Thoracic aorta (tissue), 2 donors: ENCODE measurements at regions not wholly inside any gene's neighbourhood (a gene's known extent, or its start where the extent isn't known, plus 50 kb on each side); places are given as distances from the start of the nearest gene placed in this dataset.

Experiments
- ATAC-seq: fragments of 150-250 bp; one replicate; pipeline ENCODE4 v1.8.0; 2017; ENCODE audit warnings: low read depth; ENCODE audit not compliant: insufficient number of reproducible peaks, low FRiP score
- DNase-seq: peaks from one replicate; pipeline ENCODE4 v3.0.0-alpha.2; 2020; ENCODE audit warnings: low spot score
- H3K27ac ChIP-seq, 2 donors: fragments of 200-600 bp; sonication (generic); 1 replicate in 1 of 2; 2 replicates in 1 of 2; pipeline ENCODE4 v1.5.1; 2016; ENCODE audit warnings: mild to moderate bottlenecking in 2 of 2, moderate library complexity in 2 of 2
- H3K27me3 ChIP-seq: fragments of 200-600 bp; sonication (generic); replicated peaks from 2 replicates; pipeline ENCODE4 v1.6.0; 2016; ENCODE audit warnings: mild to moderate bottlenecking; ENCODE audit not compliant: insufficient read depth
- H3K36me3 ChIP-seq: fragments of 200-600 bp; sonication (generic); one replicate; pipeline ENCODE4 v1.5.1; 2016
- H3K4me1 ChIP-seq, 2 donors: fragments of 200-600 bp; sonication (generic); 1 replicate in 1 of 2; 2 replicates in 1 of 2; pipeline versions ENCODE4 v1.5.1 to v1.6.0; 2016; ENCODE audit warnings: low read depth in 2 of 2, mild to moderate bottlenecking in 1 of 2; ENCODE audit not compliant: control insufficient read depth in 1 of 2
- H3K4me3 ChIP-seq: fragments of 200-600 bp; sonication (generic); 2 replicates; pipeline ENCODE4 v1.5.1; 2016; ENCODE audit warnings: mild to moderate bottlenecking
- H3K9me3 ChIP-seq: fragments of 200-600 bp; sonication (generic); 2 replicates; pipeline ENCODE4 v1.5.1; 2016
- TF ChIP-seq, protein P1 (sequence below): fragments of 200-600 bp; sonication (generic); IDR thresholded peaks from one replicate; pipeline ENCODE4 v1.5.1; 2019; ENCODE audit warnings: antibody characterized with exemption

DNA sequence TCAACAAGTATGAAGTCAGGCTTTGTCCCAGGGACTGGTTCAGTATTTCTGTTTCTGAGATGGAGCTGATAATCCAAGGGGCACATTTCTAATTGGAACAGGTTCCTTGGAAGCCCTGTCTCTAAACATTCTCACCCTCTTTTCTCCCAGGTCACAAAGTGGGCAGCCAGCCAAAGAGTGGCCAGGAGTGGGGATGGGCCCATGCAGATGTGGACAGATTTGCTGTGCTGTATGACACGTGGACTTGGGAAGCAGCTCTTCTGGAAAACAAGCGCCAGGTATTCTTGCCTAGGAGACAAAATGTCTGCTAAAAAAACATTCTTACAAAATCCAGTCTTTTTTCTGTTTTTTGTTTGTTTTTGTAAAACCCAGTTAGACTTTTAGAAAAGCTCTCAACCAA is 140.2 kb downstream of the CD164 start:
- ATAC-seq (no peak), DNase-seq (no peak)
- Histone ChIP-seq H3K27me3 (no peaks in the 10 kb centered on the region), H3K27ac (no peak overlapping the region), H3K36me3 (no peaks in the 10 kb centered on the region), H3K4me3 (no peak overlapping the region), H3K4me1 (peaks cover 11 to 25% of the 10 kb centered on the region in 2 donors), H3K9me3 (no peaks in the 10 kb centered on the region)
- TF ChIP-seq, protein P1, sequence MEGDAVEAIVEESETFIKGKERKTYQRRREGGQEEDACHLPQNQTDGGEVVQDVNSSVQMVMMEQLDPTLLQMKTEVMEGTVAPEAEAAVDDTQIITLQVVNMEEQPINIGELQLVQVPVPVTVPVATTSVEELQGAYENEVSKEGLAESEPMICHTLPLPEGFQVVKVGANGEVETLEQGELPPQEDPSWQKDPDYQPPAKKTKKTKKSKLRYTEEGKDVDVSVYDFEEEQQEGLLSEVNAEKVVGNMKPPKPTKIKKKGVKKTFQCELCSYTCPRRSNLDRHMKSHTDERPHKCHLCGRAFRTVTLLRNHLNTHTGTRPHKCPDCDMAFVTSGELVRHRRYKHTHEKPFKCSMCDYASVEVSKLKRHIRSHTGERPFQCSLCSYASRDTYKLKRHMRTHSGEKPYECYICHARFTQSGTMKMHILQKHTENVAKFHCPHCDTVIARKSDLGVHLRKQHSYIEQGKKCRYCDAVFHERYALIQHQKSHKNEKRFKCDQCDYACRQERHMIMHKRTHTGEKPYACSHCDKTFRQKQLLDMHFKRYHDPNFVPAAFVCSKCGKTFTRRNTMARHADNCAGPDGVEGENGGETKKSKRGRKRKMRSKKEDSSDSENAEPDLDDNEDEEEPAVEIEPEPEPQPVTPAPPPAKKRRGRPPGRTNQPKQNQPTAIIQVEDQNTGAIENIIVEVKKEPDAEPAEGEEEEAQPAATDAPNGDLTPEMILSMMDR = no peak

DNA sequence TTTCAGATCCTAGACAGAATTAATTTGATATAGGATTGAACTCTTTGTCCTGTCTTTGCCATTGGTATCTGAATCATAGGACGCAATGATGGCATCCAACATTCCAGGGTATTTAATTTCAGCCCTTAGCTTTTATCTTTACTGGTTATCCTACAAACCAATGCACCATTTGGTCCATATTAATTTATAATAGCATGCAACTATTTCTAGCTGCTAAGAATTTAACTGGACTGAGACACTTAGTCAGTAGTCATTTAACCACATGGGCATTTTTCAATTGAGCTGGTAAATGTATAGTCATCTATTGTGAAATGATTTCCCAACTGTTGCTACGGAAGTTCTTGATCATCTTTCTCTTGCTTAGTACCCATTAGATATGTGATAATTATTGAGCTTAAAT is 141.1 kb downstream of the CD164 start:
- Histone ChIP-seq H3K9me3 (no peaks in the 10 kb centered on the region), H3K4me1 (peaks cover 11 to 25% of the 10 kb centered on the region in 2 donors), H3K27me3 (no peaks in the 10 kb centered on the region), H3K27ac (no peak overlapping the region), H3K4me3 (no peak overlapping the region), H3K36me3 (no peaks in the 10 kb centered on the region)
- DNase-seq (no peak), ATAC-seq (no peak)
- TF ChIP-seq, protein P1 = no peak

DNA sequence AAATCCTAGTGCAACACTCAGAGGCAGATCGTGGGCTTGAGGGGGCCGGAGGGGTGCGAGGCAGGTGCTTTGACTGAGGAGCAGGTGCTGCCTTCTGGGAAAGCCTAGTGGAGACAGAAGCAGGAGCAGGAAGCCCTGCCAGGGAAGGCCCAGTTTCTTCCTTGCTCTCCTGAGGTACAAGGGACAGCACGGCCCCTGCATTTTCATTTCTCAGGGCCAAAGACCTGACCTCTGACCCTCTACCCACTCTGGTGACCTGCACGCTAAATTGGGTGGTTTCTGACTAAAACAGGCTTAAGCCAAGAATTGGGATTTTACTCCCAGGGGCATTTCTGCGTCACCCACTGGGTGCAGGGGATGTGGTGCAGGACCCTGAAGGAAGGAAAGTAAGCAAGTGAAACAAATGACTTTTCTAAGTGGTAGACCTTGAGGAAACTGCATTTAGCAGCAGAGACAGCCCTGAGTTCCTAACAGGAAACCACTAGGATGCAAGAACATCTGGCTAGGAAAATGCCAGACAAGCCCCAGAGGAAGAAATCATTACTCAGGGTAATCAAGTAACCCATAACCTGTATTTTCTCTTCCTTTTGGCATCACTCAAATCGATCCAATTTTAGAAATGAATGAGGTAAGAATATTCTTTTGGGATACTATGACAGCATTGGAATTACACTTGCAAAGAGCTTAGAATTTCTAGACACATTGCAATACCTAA is 141.7 kb downstream of the CD164 start:
- Histone ChIP-seq H3K36me3 (no peaks in the 10 kb centered on the region), H3K27ac (peak overlapping the region; percentile 38 to 56), H3K27me3 (no peaks in the 10 kb centered on the region), H3K9me3 (no peaks in the 10 kb centered on the region), H3K4me3 (no peak overlapping the region), H3K4me1 (peaks cover 11 to 25% of the 10 kb centered on the region in 2 donors)
- TF ChIP-seq, protein P1 = no peak
- ATAC-seq = no peak
- DNase-seq = no peak

DNA sequence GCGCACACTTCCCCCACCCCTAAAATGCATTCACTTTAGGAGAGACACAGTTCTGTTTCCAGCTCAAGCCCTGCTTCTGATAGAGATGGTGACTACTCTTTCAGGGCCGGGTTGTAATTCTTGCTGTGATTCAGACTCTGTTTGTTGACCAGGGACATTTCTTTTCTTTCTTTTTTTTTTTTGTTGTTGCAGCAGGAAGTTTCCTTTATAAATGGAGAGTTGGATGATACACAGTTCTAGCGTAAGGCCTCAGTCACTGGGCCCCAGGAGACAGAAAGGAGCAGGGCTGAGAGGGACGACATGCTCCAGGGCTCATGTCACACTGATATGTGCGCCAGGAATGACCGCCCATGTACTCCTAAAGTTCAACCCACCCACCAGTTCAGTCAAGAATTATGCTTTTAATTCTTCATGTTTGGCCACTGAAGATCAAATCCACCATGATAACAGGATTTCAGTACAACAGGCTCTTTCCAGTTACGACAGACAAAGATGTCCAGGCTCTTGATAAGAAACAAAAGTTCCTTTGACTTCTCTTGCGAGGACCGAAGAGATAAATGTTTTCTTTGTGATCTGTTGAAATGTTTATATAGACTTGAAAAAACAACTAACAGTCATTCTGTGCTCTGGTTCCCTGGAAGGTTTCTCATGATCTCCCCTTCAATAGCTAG is 142.5 kb downstream of the CD164 start:
- no peak overlapping the region for H3K4me3 ChIP-seq
- H3K9me3 ChIP-seq = no peaks in the 10 kb centered on the region
- H3K4me1 ChIP-seq = peaks cover 11 to 25% of the 10 kb centered on the region in 2 donors
- TF ChIP-seq, protein P1 = no peak
- H3K27me3 ChIP-seq = no peaks in the 10 kb centered on the region
- no peaks in the 10 kb centered on the region for H3K36me3 ChIP-seq
- DNase-seq = no peak
- no peak for ATAC-seq
- H3K27ac ChIP-seq = peak overlapping the region; percentile 38 to 56

DNA sequence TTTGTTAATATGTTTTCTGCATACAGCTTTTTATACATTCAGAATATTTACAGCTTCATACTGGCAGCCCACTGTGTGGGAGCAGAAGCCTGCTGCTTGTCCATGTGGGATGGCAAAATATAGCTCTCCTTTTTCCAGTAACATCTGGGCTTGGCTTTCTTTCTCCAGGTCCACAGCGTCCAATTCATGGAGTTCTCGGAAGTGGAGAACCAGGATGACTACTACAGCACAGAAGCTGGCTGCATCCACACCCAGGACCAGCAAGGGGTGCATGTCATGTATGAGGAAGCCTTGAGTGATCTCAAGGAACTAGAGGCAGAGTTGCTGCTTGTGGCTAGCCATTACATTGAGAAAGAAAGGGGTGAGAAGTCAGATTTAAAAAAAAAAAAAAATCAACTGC is 143.1 kb downstream of the CD164 start:
- Histone ChIP-seq H3K9me3 (no peaks in the 10 kb centered on the region), H3K4me1 (peaks cover 11 to 25% of the 10 kb centered on the region in 2 donors), H3K27ac (peak overlapping the region; percentile 38 to 56), H3K4me3 (no peak overlapping the region), H3K36me3 (no peaks in the 10 kb centered on the region), H3K27me3 (no peaks in the 10 kb centered on the region)
- TF ChIP-seq, protein P1 = no peak
- DNase-seq = no peak
- no peak for ATAC-seq
